KMS-11 (cell line): ENCODE measurements at regions not wholly inside any gene's neighbourhood (a gene's known extent, or its start where the extent isn't known, plus 50 kb on each side); places are given as distances from the start of the nearest gene placed in this dataset.

Experiments
- H2AFZ ChIP-seq: fragments of 200-600 bp; sonication (generic); 2 replicates; pipeline ENCODE4 v1.6.1; 2016; ENCODE audit warnings: antibody characterized with exemption, mixed run types, low read depth
- H3K27ac ChIP-seq: fragments of 200-600 bp; sonication (generic); 2 replicates; pipeline ENCODE4 v1.6.1; 2016; ENCODE audit warnings: mild to moderate bottlenecking, mixed run types
- H3K27me3 ChIP-seq: fragments of 200-600 bp; sonication (generic); 2 replicates; pipeline ENCODE4 v1.6.1; 2017; ENCODE audit warnings: mild to moderate bottlenecking, low read depth, mixed run types, moderate library complexity; ENCODE audit not compliant: insufficient read depth
- H3K36me3 ChIP-seq: fragments of 200-600 bp; sonication (generic); 2 replicates; pipeline ENCODE4 v1.6.1; 2017; ENCODE audit warnings: mild to moderate bottlenecking, mixed run types; ENCODE audit not compliant: insufficient read depth
- H3K4me1 ChIP-seq: fragments of 200-600 bp; sonication (generic); 2 replicates; pipeline ENCODE4 v1.6.1; 2016; ENCODE audit warnings: mild to moderate bottlenecking, low read depth, mixed run types; ENCODE audit not compliant: poor library complexity, severe bottlenecking
- H3K4me2 ChIP-seq: fragments of 200-600 bp; sonication (generic); 2 replicates; pipeline ENCODE4 v1.7.0; 2016; ENCODE audit warnings: mild to moderate bottlenecking, mixed run types
- H3K4me3 ChIP-seq: fragments of 200-600 bp; sonication (generic); IDR thresholded peaks from 2 replicates; pipeline ENCODE4 v1.6.1; 2017; ENCODE audit warnings: low read depth, low read length, mixed read lengths; ENCODE audit not compliant: insufficient read depth
- H3K79me2 ChIP-seq: fragments of 200-600 bp; sonication (generic); 2 replicates; pipeline ENCODE4 v1.6.1; 2016; ENCODE audit warnings: low read depth, mixed run types; ENCODE audit not compliant: insufficient read depth
- H3K9ac ChIP-seq: fragments of 200-600 bp; sonication (generic); 2 replicates; pipeline ENCODE4 v1.6.1; 2016; ENCODE audit warnings: mild to moderate bottlenecking, mixed run types
- H4K20me1 ChIP-seq: fragments of 200-600 bp; sonication (generic); 2 replicates; pipeline ENCODE4 v1.6.1; 2016; ENCODE audit warnings: mild to moderate bottlenecking, mixed run types; ENCODE audit not compliant: insufficient read depth
- TF ChIP-seq, protein P1 (sequence below): fragments of 200-600 bp; sonication (generic); conservative IDR thresholded peaks from 2 replicates; pipeline ENCODE4 v1.6.1; 2017; ENCODE audit warnings: low read depth, mild to moderate bottlenecking, antibody characterized with exemption, low read length, moderate library complexity, mixed read lengths

DNA sequence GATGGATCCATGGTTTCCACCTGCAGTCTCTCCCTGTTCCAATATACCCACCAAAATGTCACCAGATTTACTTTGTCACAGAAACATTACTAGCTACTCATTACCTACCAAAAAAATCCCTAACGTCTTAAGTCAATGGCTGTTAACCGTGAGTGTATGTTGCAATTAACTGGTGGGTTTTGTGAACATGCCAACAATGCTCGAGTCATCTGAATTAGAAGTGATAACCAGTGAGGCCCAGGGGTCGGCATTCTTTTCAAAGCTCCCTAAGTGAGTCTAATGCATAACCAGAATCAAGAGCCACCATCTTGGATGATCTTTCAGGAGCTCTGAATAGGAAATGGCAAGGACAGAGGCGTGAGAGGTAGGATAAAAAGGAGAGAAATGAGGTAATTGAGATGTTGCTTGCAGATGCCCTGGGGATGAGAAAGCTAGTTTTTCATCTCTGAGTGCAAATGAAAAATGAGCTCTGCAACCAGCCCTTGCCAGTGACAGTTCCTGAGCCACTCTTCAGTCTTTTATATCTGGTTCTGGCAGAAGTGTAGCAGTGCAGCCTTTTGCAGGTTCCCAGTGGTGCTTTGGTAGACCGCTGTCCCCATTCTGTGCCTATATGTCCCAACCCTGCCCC is 130.0 kb upstream of the RND3 start:
- H3K27ac ChIP-seq = no peak overlapping the region
- no peaks in the 10 kb centered on the region for H3K27me3 ChIP-seq
- no peaks in the 10 kb centered on the region for H3K36me3 ChIP-seq
- no peaks in the 10 kb centered on the region for H3K79me2 ChIP-seq
- H4K20me1 ChIP-seq = no peaks in the 10 kb centered on the region
- H3K4me3 ChIP-seq = no peak overlapping the region
- TF ChIP-seq, protein P1, sequence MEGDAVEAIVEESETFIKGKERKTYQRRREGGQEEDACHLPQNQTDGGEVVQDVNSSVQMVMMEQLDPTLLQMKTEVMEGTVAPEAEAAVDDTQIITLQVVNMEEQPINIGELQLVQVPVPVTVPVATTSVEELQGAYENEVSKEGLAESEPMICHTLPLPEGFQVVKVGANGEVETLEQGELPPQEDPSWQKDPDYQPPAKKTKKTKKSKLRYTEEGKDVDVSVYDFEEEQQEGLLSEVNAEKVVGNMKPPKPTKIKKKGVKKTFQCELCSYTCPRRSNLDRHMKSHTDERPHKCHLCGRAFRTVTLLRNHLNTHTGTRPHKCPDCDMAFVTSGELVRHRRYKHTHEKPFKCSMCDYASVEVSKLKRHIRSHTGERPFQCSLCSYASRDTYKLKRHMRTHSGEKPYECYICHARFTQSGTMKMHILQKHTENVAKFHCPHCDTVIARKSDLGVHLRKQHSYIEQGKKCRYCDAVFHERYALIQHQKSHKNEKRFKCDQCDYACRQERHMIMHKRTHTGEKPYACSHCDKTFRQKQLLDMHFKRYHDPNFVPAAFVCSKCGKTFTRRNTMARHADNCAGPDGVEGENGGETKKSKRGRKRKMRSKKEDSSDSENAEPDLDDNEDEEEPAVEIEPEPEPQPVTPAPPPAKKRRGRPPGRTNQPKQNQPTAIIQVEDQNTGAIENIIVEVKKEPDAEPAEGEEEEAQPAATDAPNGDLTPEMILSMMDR = no peak
- H2AFZ ChIP-seq = no peak overlapping the region
- H3K4me2 ChIP-seq = no peak overlapping the region
- H3K9ac ChIP-seq = no peak overlapping the region
- no peaks in the 10 kb centered on the region for H3K4me1 ChIP-seq

DNA sequence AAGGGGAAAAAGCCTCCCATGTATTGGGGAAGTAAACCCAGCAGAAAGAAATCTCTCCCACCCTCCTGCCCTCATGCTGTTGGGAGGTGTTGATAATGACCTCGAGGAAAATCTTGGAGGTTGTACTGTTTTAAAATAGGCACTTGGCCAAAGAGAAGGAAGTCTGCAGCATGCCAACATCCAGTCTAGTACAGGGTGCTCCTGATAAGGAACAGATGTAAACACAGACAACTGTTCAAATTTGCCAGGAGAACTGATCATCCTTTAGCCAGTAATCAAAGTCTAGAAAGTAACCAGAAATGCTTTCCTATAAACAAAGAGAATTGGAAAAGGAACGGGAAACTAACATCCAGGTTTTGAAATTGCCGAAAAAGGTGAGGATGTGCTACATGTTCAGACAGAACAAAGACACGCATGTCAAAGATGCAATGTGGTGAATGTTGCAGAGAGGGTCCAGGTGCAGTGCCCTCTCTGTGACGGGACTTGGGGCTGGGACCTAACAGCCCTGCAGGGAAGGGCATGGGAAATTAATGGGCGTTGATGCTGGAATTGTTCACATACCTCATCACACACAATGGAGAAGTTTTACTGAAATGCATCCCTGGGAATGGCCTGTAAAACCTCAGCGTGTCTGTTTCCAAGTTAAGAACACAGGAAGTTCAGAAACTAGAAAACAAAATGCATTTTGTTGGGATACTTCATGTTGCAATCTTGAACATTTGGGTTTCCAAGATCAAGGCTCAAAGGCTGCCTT is 125.7 kb upstream of the RND3 start:
- Histone ChIP-seq H3K4me3 (no peak overlapping the region), H4K20me1 (no peaks in the 10 kb centered on the region), H3K4me2 (no peak overlapping the region), H3K4me1 (peaks cover 6% of the 10 kb centered on the region), H3K36me3 (no peaks in the 10 kb centered on the region), H2AFZ (no peak overlapping the region), H3K79me2 (no peaks in the 10 kb centered on the region), H3K27me3 (no peaks in the 10 kb centered on the region), H3K9ac (no peak overlapping the region), H3K27ac (no peak overlapping the region)
- TF ChIP-seq, protein P1 = no peak

DNA sequence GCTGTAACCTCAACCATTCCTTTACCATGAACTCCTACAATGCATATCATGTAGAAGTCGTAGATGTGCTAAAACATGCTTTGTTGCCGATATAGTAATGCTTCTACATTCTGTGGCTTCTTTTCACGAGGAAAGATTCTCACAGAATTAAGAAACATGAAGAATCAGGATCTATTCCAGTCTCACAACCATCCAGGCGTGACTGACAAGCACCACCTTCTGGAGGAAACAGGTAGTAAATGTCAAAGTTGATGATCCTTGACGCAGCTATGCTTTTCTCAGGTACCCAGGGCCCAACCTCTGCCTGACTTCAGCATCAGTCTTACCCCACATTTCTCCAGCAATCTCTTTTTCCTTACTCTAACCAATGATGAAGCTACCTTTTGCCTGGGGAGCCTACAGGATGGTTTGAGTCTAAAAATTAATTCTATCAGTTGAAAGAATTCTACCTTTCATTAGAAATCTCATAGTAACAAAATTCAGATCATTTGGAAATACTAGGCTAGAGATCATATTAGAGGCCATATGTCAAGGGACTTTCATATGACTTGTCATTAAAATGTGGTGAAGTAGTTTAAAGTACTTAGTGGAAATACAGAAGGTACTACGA is 123.3 kb upstream of the RND3 start:
- TF ChIP-seq, protein P1 = peak; percentile 76
- H4K20me1 ChIP-seq = no peaks in the 10 kb centered on the region
- H3K36me3 ChIP-seq = no peaks in the 10 kb centered on the region
- H3K79me2 ChIP-seq = no peaks in the 10 kb centered on the region
- H2AFZ ChIP-seq = no peak overlapping the region
- no peak overlapping the region for H3K4me2 ChIP-seq
- H3K4me1 ChIP-seq = peaks cover 17% of the 10 kb centered on the region
- no peak overlapping the region for H3K9ac ChIP-seq
- no peak overlapping the region for H3K4me3 ChIP-seq
- no peak overlapping the region for H3K27ac ChIP-seq
- H3K27me3 ChIP-seq = no peaks in the 10 kb centered on the region

DNA sequence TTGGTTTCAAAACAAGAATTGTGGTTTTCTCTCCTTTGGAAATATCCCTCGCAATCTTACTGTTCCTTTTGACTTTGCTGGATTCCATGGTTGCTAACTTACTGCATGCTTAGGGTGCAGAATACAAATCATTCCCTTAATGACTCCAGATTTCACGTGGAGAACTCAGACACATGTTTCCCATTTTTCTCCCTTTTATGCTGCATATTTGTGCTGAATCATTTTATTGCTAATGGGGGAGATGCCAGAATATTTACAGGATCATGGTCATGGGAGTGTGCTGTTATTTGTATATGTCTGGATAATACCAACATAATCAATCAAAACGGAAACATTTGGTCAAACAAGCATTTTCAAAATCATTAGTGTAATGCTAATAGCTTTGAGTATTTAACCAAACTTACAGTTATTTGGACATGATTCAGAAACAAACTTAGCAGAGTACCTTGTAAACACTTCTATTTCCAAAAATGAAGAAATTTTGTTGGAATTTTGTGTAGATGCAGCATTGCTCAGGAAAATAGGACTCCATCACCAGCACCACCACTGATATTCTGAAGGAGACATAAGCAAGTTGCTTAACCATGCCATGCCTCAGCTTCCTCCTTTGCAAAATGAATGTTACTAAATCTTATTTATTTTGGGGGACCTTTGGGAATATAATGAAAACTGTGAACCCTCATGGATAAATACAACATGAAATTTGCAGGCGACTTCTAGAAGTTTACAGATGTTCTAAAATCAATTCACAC is 122.5 kb upstream of the RND3 start:
- H3K27ac ChIP-seq = no peak overlapping the region
- H3K4me2 ChIP-seq = no peak overlapping the region

More for the DNA sequence above, 122.5 kb upstream of the RND3 start:
- Histone ChIP-seq H2AFZ (no peak overlapping the region), H3K9ac (no peak overlapping the region), H3K27me3 (no peaks in the 10 kb centered on the region), H3K4me1 (peaks cover 17% of the 10 kb centered on the region), H3K4me3 (no peak overlapping the region), H4K20me1 (no peaks in the 10 kb centered on the region), H3K79me2 (no peaks in the 10 kb centered on the region), H3K36me3 (no peaks in the 10 kb centered on the region)
- TF ChIP-seq, protein P1 = no peak
